Gastroesophageal sphincter (tissue), 3 donors: ENCODE measurements at regions not wholly inside any gene's neighbourhood (a gene's known extent, or its start where the extent isn't known, plus 50 kb on each side); places are given as distances from the start of the nearest gene placed in this dataset.

ENCODE experiments used
- POLR2A ChIP-seq, 2 donors: fragments of 450-650 bp; IDR thresholded peaks; one replicate each; pipeline ENCODE4 v1.6.1; 2017; ENCODE audit warnings: antibody characterized with exemption in 2 of 2, mild to moderate bottlenecking in 2 of 2, moderate library complexity in 1 of 2
- TF ChIP-seq, protein P1 (sequence below), 4 experiments: fragments of 200-600 bp in 2 of 4; fragments of 450-650 bp in 2 of 4; sonication (generic) in 1 of 4; IDR thresholded peaks; one replicate each; pipeline ENCODE4 v1.5.1; 2017 to 2019; ENCODE audit warnings: antibody characterized with exemption in 4 of 4, mild to moderate bottlenecking in 2 of 4, moderate library complexity in 2 of 4

DNA sequence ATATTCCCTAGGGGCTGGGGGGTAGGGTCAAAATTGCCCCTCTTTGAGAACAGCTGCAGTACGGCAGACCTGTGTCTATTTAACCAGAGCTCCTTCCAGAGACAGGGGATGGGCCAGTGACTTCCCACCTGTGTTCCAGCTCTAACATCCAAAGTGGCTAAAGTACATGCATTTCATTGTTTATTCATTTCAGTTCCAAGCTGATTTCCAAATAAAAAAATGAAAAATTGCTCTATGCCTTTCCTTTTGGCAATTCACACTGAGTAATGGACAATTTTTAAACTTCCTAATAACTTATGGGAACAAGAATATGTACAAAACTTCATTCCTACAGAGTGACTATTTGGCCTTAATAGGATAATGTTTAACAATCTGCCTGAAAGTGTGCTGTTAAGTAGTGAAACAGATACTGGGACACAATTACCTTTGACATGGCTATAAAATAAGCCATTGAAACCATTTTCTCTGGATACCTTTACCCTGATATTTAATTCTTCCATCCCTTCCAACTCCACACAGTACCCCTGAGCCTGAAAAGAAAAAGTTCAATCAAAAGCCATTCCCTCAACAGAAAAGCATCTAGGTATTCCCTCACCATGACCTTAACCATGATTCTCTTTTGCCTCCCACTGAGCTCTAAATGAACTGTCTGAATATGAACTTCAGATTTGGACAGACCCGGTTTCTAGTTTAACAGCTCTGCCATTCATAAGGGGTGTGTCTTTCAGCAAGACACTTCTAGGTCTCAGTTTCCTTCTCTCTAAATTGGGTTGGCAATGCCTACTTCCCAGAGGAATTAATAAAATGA, 73.1 kb downstream of the RDH14 start:
- TF ChIP-seq, protein P1, sequence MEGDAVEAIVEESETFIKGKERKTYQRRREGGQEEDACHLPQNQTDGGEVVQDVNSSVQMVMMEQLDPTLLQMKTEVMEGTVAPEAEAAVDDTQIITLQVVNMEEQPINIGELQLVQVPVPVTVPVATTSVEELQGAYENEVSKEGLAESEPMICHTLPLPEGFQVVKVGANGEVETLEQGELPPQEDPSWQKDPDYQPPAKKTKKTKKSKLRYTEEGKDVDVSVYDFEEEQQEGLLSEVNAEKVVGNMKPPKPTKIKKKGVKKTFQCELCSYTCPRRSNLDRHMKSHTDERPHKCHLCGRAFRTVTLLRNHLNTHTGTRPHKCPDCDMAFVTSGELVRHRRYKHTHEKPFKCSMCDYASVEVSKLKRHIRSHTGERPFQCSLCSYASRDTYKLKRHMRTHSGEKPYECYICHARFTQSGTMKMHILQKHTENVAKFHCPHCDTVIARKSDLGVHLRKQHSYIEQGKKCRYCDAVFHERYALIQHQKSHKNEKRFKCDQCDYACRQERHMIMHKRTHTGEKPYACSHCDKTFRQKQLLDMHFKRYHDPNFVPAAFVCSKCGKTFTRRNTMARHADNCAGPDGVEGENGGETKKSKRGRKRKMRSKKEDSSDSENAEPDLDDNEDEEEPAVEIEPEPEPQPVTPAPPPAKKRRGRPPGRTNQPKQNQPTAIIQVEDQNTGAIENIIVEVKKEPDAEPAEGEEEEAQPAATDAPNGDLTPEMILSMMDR (IDR thresholded peaks at IDR 0.05), result no peak
- no peak for TF ChIP-seq POLR2A (IDR thresholded peaks at IDR 0.05)
